Thyroid gland (tissue), 4 donors: ENCODE measurements at regions not wholly inside any gene's neighbourhood (a gene's known extent, or its start where the extent isn't known, plus 50 kb on each side); places are given as distances from the start of the nearest gene placed in this dataset.

Source experiments
- DNase-seq, 2 donors: peaks; one replicate each; pipeline ENCODE4 v3.0.0-alpha.2; 2019
- H3K27ac ChIP-seq, 3 donors: fragments of 200-600 bp; sonication (generic); 1 replicate in 2 of 3; 2 replicates in 1 of 3; pipeline ENCODE4 v1.5.1; 2016 to 2019; ENCODE audit warnings: mild to moderate bottlenecking in 1 of 3, moderate library complexity in 1 of 3
- H3K27me3 ChIP-seq: fragments of 200-600 bp; sonication (generic); one replicate; pipeline ENCODE4 v1.5.1; 2019
- H3K36me3 ChIP-seq, 2 donors: fragments of 200-600 bp; sonication (generic); one replicate each; pipeline ENCODE4 v1.5.1; 2016 to 2019
- H3K4me1 ChIP-seq, 2 donors: fragments of 200-600 bp; sonication (generic); one replicate each; pipeline ENCODE4 v1.5.1; 2017 to 2019
- H3K4me3 ChIP-seq, 3 donors: fragments of 200-600 bp; sonication (generic); replicated peaks in 1 of 3; 1 replicate in 2 of 3; 2 replicates in 1 of 3; pipeline ENCODE4 v1.5.1; 2016; ENCODE audit warnings: mild to moderate bottlenecking in 1 of 3
- H3K9me3 ChIP-seq: fragments of 200-600 bp; sonication (generic); one replicate; pipeline ENCODE4 v1.5.1; 2017
- POLR2A ChIP-seq, 2 donors: fragments of 450-650 bp; IDR thresholded peaks; one replicate each; pipeline ENCODE4 v1.6.1; 2017; ENCODE audit warnings: antibody characterized with exemption in 2 of 2, mild to moderate bottlenecking in 2 of 2, moderate library complexity in 1 of 2
- WGBS, 2 donors: methylation state at CpG; one replicate each; pipeline ENCODE4 v1.1.5; 2017; 5-methylcytosine and 5-hydroxymethylcytosine counted together
- intact Hi-C: fragments of 100-400 bp; cut with DNase I; formaldehyde crosslinking; loops from one replicate; pipeline ENCODE4 v1.15.1; 2023
- TF ChIP-seq, protein P1 (sequence below), 6 experiments: fragments of 200-600 bp in 3 of 6; fragments of 450-650 bp in 3 of 6; sonication (generic) in 3 of 6; IDR thresholded peaks; one replicate each; pipeline ENCODE4 v1.5.1; 2016 to 2019; ENCODE audit warnings: antibody characterized with exemption in 6 of 6, mild to moderate bottlenecking in 2 of 6, inconsistent platforms in 1 of 6, moderate library complexity in 1 of 6

DNA sequence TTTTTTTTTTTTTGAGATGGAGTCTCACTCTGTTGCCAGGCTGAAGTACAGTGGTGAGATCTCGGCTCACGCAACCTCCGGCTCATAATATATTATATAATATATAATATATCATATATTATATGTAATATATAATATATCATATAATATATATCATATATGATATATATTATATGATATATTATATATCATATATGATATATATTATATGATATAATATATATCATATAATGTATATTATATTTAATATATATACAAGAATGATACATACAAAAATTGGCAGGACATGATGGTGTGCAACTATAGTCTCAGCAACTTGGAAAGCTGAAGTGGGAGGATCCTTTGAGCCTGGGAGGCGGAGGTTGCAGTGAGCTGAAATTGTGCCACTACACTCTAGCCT is 1725.5 kb downstream of the MRPL39 start:
- 94 to 96% methylated on average over 4 of the region's 4 CpGs for WGBS, 2 donors
- TF ChIP-seq POLR2A (IDR thresholded peaks at IDR 0.05): no peak
- TF ChIP-seq, protein P1, sequence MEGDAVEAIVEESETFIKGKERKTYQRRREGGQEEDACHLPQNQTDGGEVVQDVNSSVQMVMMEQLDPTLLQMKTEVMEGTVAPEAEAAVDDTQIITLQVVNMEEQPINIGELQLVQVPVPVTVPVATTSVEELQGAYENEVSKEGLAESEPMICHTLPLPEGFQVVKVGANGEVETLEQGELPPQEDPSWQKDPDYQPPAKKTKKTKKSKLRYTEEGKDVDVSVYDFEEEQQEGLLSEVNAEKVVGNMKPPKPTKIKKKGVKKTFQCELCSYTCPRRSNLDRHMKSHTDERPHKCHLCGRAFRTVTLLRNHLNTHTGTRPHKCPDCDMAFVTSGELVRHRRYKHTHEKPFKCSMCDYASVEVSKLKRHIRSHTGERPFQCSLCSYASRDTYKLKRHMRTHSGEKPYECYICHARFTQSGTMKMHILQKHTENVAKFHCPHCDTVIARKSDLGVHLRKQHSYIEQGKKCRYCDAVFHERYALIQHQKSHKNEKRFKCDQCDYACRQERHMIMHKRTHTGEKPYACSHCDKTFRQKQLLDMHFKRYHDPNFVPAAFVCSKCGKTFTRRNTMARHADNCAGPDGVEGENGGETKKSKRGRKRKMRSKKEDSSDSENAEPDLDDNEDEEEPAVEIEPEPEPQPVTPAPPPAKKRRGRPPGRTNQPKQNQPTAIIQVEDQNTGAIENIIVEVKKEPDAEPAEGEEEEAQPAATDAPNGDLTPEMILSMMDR (IDR thresholded peaks at IDR 0.05): no peak
- no peaks in the 10 kb centered on the region for H3K4me1 ChIP-seq
- intact Hi-C loops: no loop called here
- no peak overlapping the region for H3K27ac ChIP-seq
- DNase-seq: no peak
- H3K36me3 ChIP-seq: no peaks in the 10 kb centered on the region
- no peaks in the 10 kb centered on the region for H3K9me3 ChIP-seq
- H3K27me3 ChIP-seq: no peaks in the 10 kb centered on the region
- H3K4me3 ChIP-seq: no peak overlapping the region

DNA sequence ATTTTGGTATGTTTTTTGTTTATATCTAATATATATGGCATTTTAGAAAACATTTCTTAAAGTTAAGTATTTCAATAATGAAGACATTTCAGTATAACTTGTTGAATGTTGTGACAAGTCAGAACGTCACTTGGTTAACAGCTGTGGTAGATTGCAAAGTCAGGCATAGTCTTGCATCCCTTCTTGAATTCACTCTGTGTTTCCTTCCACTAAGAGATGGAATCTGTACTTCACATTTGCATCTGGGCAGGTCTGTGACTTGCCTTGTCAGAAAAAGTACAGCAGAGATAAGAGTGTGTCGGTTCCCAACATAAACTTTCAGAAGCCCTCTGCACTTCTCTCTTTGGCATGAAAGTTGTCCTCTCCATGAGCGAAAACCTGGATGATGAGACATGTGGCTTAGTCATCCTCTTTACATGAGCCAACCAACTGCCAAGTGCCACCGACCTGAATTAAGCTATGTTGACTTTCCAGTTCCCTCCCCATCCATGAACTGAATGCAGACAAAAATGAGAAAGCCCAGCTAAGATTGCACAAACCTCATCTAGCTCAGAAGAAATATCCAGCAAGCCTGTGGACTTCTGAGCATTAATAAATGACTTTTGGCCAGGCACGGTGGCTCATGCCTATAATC is 1730.2 kb downstream of the MRPL39 start:
- Histone ChIP-seq H3K4me1 (no peaks in the 10 kb centered on the region), H3K27ac (no peak overlapping the region), H3K36me3 (no peaks in the 10 kb centered on the region), H3K9me3 (no peaks in the 10 kb centered on the region), H3K4me3 (no peak overlapping the region), H3K27me3 (no peaks in the 10 kb centered on the region)
- no peak for DNase-seq
- TF ChIP-seq, protein P1 (IDR thresholded peaks at IDR 0.05): no peak
- TF ChIP-seq POLR2A (IDR thresholded peaks at IDR 0.05): no peak
- intact Hi-C loops: no loop called here
- WGBS, 2 donors: 87% methylated on average over 5 of the region's 5 CpGs

DNA sequence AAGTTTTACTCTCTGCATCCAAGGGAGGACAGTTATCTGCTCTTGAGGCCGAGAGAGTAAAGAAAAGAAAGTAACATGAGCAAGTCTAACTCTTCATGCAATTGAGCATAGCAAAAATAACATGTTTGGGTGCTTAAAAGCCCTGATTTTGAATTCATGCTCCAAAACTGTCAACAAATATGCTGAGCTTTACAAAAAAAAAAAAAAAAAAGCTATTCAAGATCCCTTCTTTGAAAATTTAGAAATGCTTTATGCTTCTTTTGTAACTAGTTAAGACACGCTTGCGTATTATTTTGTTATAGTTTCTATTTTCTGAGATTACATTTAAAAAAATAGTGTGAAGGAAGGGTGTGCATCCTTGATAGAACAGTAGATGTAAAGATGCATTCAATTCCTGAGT is 1733.0 kb downstream of the MRPL39 start:
- Histone ChIP-seq H3K27me3 (no peaks in the 10 kb centered on the region), H3K27ac (no peak overlapping the region), H3K4me3 (no peak overlapping the region), H3K4me1 (no peaks in the 10 kb centered on the region), H3K9me3 (no peaks in the 10 kb centered on the region), H3K36me3 (no peaks in the 10 kb centered on the region)
- WGBS, 2 donors: 84 to 87% methylated on average over 3 of the region's 3 CpGs
- TF ChIP-seq POLR2A (IDR thresholded peaks at IDR 0.05): no peak
- TF ChIP-seq, protein P1 (IDR thresholded peaks at IDR 0.05): no peak
- intact Hi-C loops: no loop called here
- no peak for DNase-seq

DNA sequence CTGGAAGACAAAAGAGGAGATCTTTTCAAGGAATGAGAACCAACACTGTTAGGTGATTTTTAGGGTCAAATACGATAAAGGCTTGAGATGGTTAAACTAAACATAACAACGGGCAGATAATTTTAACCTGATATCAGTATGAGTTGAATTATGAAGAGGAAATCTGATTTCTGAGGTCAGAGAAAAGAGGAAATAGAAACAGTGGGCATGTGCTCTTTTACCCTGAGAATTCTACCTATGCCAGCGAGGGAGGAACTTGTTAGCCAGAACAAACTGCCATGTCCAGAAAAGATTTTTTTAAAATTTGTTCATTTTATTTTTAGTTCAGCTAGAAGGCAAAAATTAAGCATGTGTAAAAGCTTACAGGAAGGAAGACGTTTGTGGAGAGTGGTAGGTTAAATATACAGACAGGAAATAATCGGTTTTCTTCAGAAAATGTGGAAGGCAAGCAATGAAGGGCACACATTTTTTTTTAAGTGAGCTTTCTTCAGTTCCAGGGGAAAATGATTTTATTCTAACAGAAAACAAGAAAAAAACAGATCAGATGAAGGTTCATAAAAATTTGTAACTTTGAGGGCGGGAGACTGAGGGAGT is 1745.3 kb downstream of the MRPL39 start:
- no peak overlapping the region for H3K27ac ChIP-seq
- no peak overlapping the region for H3K4me3 ChIP-seq
- no peaks in the 10 kb centered on the region for H3K9me3 ChIP-seq
- no peaks in the 10 kb centered on the region for H3K4me1 ChIP-seq
- DNase-seq: no peak
- TF ChIP-seq POLR2A (IDR thresholded peaks at IDR 0.05): no peak
- TF ChIP-seq, protein P1 (IDR thresholded peaks at IDR 0.05): no peak
- no peaks in the 10 kb centered on the region for H3K27me3 ChIP-seq
- H3K36me3 ChIP-seq: no peaks in the 10 kb centered on the region
- WGBS, 2 donors: 63 to 66% methylated on average over 6 of the region's 6 CpGs
- intact Hi-C loops: no loop called here

DNA sequence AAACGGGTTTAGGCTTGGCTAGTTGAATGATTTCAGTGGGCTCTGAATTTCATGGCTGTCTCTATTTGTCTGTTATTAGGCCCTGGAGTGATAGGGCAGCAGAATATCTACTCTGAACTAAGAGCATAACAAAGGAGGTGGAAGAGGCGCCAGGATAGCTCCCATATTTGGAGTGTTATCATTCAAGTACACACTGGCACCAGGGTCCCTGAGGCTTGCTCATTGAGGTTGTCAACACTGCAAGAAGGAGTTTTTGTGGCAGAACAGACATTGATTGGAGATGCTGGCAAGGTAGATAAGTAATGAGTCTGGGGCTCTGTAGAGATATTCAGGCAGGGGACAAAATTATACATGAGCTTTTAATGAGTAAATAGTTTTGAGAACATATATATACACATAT is 1748.4 kb downstream of the MRPL39 start:
- Histone ChIP-seq H3K9me3 (no peaks in the 10 kb centered on the region), H3K4me3 (no peak overlapping the region), H3K36me3 (no peaks in the 10 kb centered on the region), H3K4me1 (no peaks in the 10 kb centered on the region), H3K27ac (no peak overlapping the region), H3K27me3 (no peaks in the 10 kb centered on the region)
- TF ChIP-seq, protein P1 (IDR thresholded peaks at IDR 0.05): no peak
- no peak for TF ChIP-seq POLR2A (IDR thresholded peaks at IDR 0.05)
- DNase-seq: no peak
- 47 to 73% methylated on average over 2 of the region's 2 CpGs for WGBS, 2 donors
- intact Hi-C loops: no loop called here
